HepG2 (cell line): ENCODE measurements at regions not wholly inside any gene's neighbourhood (a gene's known extent, or its start where the extent isn't known, plus 50 kb on each side); places are given as distances from the start of the nearest gene placed in this dataset.

Source experiments
- ATAC-seq: fragments of 200-7000 bp; cut with Tn5 transposase; 3 replicates; pipeline ENCODE4 v1.9.1; 2020; ENCODE audit warnings: mild to moderate bottlenecking, moderate library complexity
- BruUV-seq: library from RNA; stranded (reverse); fragments of 400-500 nt; replicated peaks from 2 replicates; lab custom pipeline; 2021; lab: Mats Ljungman, UMichigan
- CTCF ChIA-PET: fragments of 300-600 bp; formaldehyde crosslinking; extraction: SDS; loops from one replicate; lab custom pipeline; 2021; ENCODE audit warnings: low total read pairs, inconsistent platforms, low intra/inter-chr PET ratio; lab: Yijun Ruan, JAX
- POLR2A ChIA-PET: fragments of 350-600 bp; sonication (Branson Sonifier 250); formaldehyde crosslinking; loops from one replicate; lab custom pipeline; 2020; ENCODE audit warnings: antibody characterized with exemption, inconsistent platforms; lab: Yijun Ruan, JAX
- DNase-seq: peaks from one replicate; pipeline ENCODE4 v3.0.0-alpha.2; 2015; ENCODE audit warnings: low spot score
- FAIRE-seq: peaks from 3 replicates; lab custom pipeline; 2011; peaks lifted over from hg19 to GRCh38; lab: Jason Lieb, UNC
- H2AFZ ChIP-seq: one replicate; pipeline ENCODE4 v1.6.1; 2011; ENCODE audit warnings: low read length, inconsistent platforms
- H3K27ac ChIP-seq: fragments of 300-600 bp; 3 replicates; pipeline ENCODE4 v1.8.0; 2011; ENCODE audit warnings: mixed run types, mild to moderate bottlenecking, mixed read lengths, low read length, inconsistent platforms; ENCODE audit not compliant: insufficient read depth; ENCODE audit errors: extremely low read length
- H3K27me3 ChIP-seq, 2 experiments: fragments of 200-600 bp in 1 of 2; 2 replicates in 1 of 2; 3 replicates in 1 of 2; pipeline versions ENCODE4 v1.6.0 to v1.8.0; 2011; ENCODE audit warnings: low read length in 2 of 2, mild to moderate bottlenecking in 2 of 2, moderate library complexity in 2 of 2, inconsistent platforms in 1 of 2; ENCODE audit not compliant: insufficient read depth in 2 of 2, control insufficient read depth in 1 of 2
- H3K36me3 ChIP-seq, 2 experiments: fragments of 200-600 bp in 1 of 2; replicated peaks in 1 of 2; 2 replicates in 1 of 2; 3 replicates in 1 of 2; pipeline versions ENCODE4 v1.5.1 to v1.8.0; 2011; ENCODE audit warnings: low read length in 2 of 2, inconsistent platforms in 1 of 2; ENCODE audit not compliant: insufficient read depth in 2 of 2, control insufficient read depth in 1 of 2
- H3K4me1 ChIP-seq: 2 replicates; pipeline ENCODE4 v1.5.1; 2012; ENCODE audit warnings: low read length, inconsistent platforms; ENCODE audit not compliant: insufficient read depth
- H3K4me2 ChIP-seq: 2 replicates; pipeline ENCODE4 v1.6.0; 2011; ENCODE audit warnings: low read depth, low read length, inconsistent platforms
- H3K4me3 ChIP-seq, 3 experiments: fragments of 200-600 bp in 1 of 3; sonication (generic), shearing (Covaris generic) in 1 of 3; replicated peaks in 1 of 3; 2 replicates each; pipeline ENCODE4 v1.5.1; 2011 to 2016; ENCODE audit warnings: low read length in 3 of 3, inconsistent platforms in 2 of 3, low read depth in 2 of 3, mild to moderate bottlenecking in 2 of 3, control low read depth in 1 of 3, mixed read lengths in 1 of 3; ENCODE audit not compliant: insufficient read depth in 1 of 3
- H3K79me2 ChIP-seq: one replicate; pipeline ENCODE4 v1.6.1; 2011; ENCODE audit warnings: low read length, inconsistent platforms; ENCODE audit not compliant: insufficient read depth
- H3K9ac ChIP-seq: 2 replicates; pipeline ENCODE4 v1.6.0; 2011; ENCODE audit warnings: mild to moderate bottlenecking, low read depth, low read length, inconsistent platforms; ENCODE audit not compliant: insufficient read depth
- H3K9me3 ChIP-seq: 2 replicates; pipeline ENCODE4 v1.5.1; 2012; ENCODE audit warnings: mild to moderate bottlenecking, low read length
- H4K20me1 ChIP-seq: 2 replicates; pipeline ENCODE4 v1.6.0; 2011; ENCODE audit warnings: inconsistent platforms, mild to moderate bottlenecking, low read length, moderate library complexity; ENCODE audit not compliant: insufficient read depth
- ARNTL ChIP-seq: sonication (generic); formaldehyde crosslinking; IDR thresholded peaks from 2 replicates; pipeline ENCODE4 v1.4.0; 2020; ENCODE audit warnings: mild to moderate bottlenecking, missing genetic modification reagents
- FOXM1 ChIP-seq: sonication (generic); formaldehyde crosslinking; IDR thresholded peaks from 2 replicates; pipeline ENCODE4 v1.5.0; 2020; ENCODE audit warnings: missing genetic modification reagents
- HOMEZ ChIP-seq: IDR thresholded peaks from 2 replicates; pipeline ENCODE4 v1.6.1; 2016; ENCODE audit warnings: low read depth
- MAFK ChIP-seq, 2 experiments: IDR thresholded peaks in 1 of 2; conservative IDR thresholded peaks in 1 of 2; 2 replicates each; pipeline ENCODE4 v1.6.1; 2011; ENCODE audit warnings: improper control_type of control experiment in 2 of 2, low read length in 2 of 2
- SOX6 ChIP-seq, 2 experiments: fragments of 450-650 bp in 1 of 2; sonication (generic) in 1 of 2; formaldehyde crosslinking in 1 of 2; IDR thresholded peaks; 2 replicates each; pipeline versions ENCODE4 v1.4.0 to v1.6.1; 2017 to 2020; ENCODE audit warnings: antibody characterized with exemption in 1 of 2, mild to moderate bottlenecking in 1 of 2, missing genetic modification reagents in 1 of 2
- ZNF781 ChIP-seq: sonication (generic); formaldehyde crosslinking; IDR thresholded peaks from 2 replicates; pipeline ENCODE4 v1.5.1; 2020; ENCODE audit warnings: borderline replicate concordance, mild to moderate bottlenecking, missing genetic modification reagents; ENCODE audit errors: not compliant biosample characterization
- WGBS: methylation state at CpG from one replicate; pipeline ENCODE4 v1.1.6; 2017; ENCODE audit warnings: low lambda C conversion rate; 5-methylcytosine and 5-hydroxymethylcytosine counted together
- in situ Hi-C: cut with HindIII; loops from 2 replicates; pipeline ENCODE4 v1.10.0; 2017; ENCODE audit warnings: low pct_unique_long_range_greater_than_20kb; ENCODE audit not compliant: extremely low pct_ligation_motif_present
- intact Hi-C: fragments of 100-400 bp; cut with micrococcal nuclease; formaldehyde crosslinking; loops from one replicate; pipeline ENCODE4 v1.10.0; 2022; ENCODE audit not compliant: unreplicated experiment
- TF ChIP-seq, protein P1 (sequence below): sonication (generic); formaldehyde crosslinking; IDR thresholded peaks from 2 replicates; pipeline ENCODE4 v1.8.0; 2022; ENCODE audit warnings: mild to moderate bottlenecking, missing genetic modification reagents, moderate library complexity
- TF ChIP-seq, protein P2 (sequence below), 2 experiments: sonication (generic) in 1 of 2; formaldehyde crosslinking in 1 of 2; IDR thresholded peaks; 2 replicates each; pipeline versions ENCODE4 v1.5.1 to v1.6.1; 2011 to 2020; ENCODE audit warnings: borderline replicate concordance in 1 of 2, low read depth in 1 of 2, low read length in 1 of 2, mild to moderate bottlenecking in 1 of 2, missing genetic modification reagents in 1 of 2, moderate library complexity in 1 of 2
- TF ChIP-seq, protein P3 (sequence below): sonication (generic); formaldehyde crosslinking; conservative IDR thresholded peaks from 2 replicates; pipeline ENCODE4 v1.4.0; 2020; ENCODE audit warnings: mild to moderate bottlenecking, missing genetic modification reagents, moderate library complexity

GRCh38 chr2:147420517-147420916 lies 424.3 kb upstream of the ACVR2A start:
- FAIRE-seq, result no peak
- ATAC-seq, result peak; percentile 57
- Histone ChIP-seq H3K4me3 (no peak overlapping the region), H3K79me2 (no peaks in the 10 kb centered on the region), H3K4me2 (no peak overlapping the region), H4K20me1 (no peaks in the 10 kb centered on the region), H3K9me3 (no peaks in the 10 kb centered on the region), H3K27ac (no peak overlapping the region), H3K4me1 (peaks cover 15% of the 10 kb centered on the region), H2AFZ (no peak overlapping the region), H3K9ac (no peak overlapping the region), H3K36me3 (no peaks in the 10 kb centered on the region), H3K27me3 (no peaks in the 10 kb centered on the region)
- no TSS peak for BruUV-seq
- WGBS, result 39% methylated on average over 7 of the region's 7 CpGs
- no peak for DNase-seq
- intact Hi-C loops (no loop called here), in situ Hi-C loops (no loop called here)
- CTCF ChIA-PET, result no interaction called here
- POLR2A ChIA-PET, result no interaction called here
- TF ChIP-seq ARNTL (CRISPR knock-in tag), result no peak
- TF ChIP-seq, protein P1, sequence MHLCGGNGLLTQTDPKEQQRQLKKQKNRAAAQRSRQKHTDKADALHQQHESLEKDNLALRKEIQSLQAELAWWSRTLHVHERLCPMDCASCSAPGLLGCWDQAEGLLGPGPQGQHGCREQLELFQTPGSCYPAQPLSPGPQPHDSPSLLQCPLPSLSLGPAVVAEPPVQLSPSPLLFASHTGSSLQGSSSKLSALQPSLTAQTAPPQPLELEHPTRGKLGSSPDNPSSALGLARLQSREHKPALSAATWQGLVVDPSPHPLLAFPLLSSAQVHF, result no peak

GRCh38 chr2:147416099-147416498 lies 428.7 kb upstream of the ACVR2A start:
- Histone ChIP-seq H3K79me2 (no peaks in the 10 kb centered on the region), H3K4me2 (peak overlapping the region; percentile 8; the same call in 1 of the 2 replicates), H3K27me3 (no peaks in the 10 kb centered on the region), H3K9me3 (no peaks in the 10 kb centered on the region), H2AFZ (no peak overlapping the region), H3K36me3 (no peaks in the 10 kb centered on the region), H4K20me1 (no peaks in the 10 kb centered on the region), H3K4me3 (no peak overlapping the region), H3K27ac (no peak overlapping the region), H3K9ac (no peak overlapping the region), H3K4me1 (peaks cover 11% of the 10 kb centered on the region)
- ATAC-seq (peak; percentile 99), FAIRE-seq (no peak), DNase-seq (peak; percentile 57)
- in situ Hi-C loops, result no loop called here
- BruUV-seq, result no TSS peak
- intact Hi-C loops, result no loop called here
- CTCF ChIA-PET, result no interaction called here
- POLR2A ChIA-PET, result no interaction called here
- 6% methylated on average over 4 of the region's 4 CpGs for WGBS
- TF ChIP-seq FOXM1 (CRISPR knock-in tag) (no peak), HOMEZ (CRISPR knock-in tag) (0 out of 2 replicates have a peak, but pooled peaks have one; percentile 70), MAFK (conservative IDR thresholded peaks at IDR 0.05 in 1 of 2, IDR thresholded peaks at IDR 0.05 in 1 of 2; ENCODE audit: low read length in 2 of 2) (0 out of 4 replicates have a peak, but pooled peaks of 1 of the 2 experiments have one; percentile 7), ZNF781 (CRISPR knock-in tag) (no peak), SOX6 (IDR thresholded peaks at IDR 0.05) (no peak), SOX6 (CRISPR knock-in tag; IDR thresholded peaks at IDR 0.05) (no peak)
- TF ChIP-seq, protein P2, sequence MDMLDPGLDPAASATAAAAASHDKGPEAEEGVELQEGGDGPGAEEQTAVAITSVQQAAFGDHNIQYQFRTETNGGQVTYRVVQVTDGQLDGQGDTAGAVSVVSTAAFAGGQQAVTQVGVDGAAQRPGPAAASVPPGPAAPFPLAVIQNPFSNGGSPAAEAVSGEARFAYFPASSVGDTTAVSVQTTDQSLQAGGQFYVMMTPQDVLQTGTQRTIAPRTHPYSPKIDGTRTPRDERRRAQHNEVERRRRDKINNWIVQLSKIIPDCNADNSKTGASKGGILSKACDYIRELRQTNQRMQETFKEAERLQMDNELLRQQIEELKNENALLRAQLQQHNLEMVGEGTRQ (IDR thresholded peaks at IDR 0.05; ENCODE audit: low read depth, low read length), result no peak
- TF ChIP-seq, protein P2 (CRISPR knock-in tag; IDR thresholded peaks at IDR 0.05; ENCODE audit: borderline replicate concordance), result no peak
- TF ChIP-seq, protein P3, sequence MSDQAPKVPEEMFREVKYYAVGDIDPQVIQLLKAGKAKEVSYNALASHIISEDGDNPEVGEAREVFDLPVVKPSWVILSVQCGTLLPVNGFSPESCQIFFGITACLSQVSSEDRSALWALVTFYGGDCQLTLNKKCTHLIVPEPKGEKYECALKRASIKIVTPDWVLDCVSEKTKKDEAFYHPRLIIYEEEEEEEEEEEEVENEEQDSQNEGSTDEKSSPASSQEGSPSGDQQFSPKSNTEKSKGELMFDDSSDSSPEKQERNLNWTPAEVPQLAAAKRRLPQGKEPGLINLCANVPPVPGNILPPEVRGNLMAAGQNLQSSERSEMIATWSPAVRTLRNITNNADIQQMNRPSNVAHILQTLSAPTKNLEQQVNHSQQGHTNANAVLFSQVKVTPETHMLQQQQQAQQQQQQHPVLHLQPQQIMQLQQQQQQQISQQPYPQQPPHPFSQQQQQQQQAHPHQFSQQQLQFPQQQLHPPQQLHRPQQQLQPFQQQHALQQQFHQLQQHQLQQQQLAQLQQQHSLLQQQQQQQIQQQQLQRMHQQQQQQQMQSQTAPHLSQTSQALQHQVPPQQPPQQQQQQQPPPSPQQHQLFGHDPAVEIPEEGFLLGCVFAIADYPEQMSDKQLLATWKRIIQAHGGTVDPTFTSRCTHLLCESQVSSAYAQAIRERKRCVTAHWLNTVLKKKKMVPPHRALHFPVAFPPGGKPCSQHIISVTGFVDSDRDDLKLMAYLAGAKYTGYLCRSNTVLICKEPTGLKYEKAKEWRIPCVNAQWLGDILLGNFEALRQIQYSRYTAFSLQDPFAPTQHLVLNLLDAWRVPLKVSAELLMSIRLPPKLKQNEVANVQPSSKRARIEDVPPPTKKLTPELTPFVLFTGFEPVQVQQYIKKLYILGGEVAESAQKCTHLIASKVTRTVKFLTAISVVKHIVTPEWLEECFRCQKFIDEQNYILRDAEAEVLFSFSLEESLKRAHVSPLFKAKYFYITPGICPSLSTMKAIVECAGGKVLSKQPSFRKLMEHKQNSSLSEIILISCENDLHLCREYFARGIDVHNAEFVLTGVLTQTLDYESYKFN (CRISPR knock-in tag), result peak; percentile 55; the same call in 1 of the 2 replicates
